CD4-positive, alpha-beta T cell (primary cell): ENCODE measurements at regions not wholly inside any gene's neighbourhood (a gene's known extent, or its start where the extent isn't known, plus 50 kb on each side); places are given as distances from the start of the nearest gene placed in this dataset.

Source experiments
- ATAC-seq: fragments of 200-7000 bp; cut with Tn5 transposase; one replicate; pipeline ENCODE4 v1.10.0; 2022; ENCODE audit warnings: mild to moderate bottlenecking; ENCODE audit not compliant: poor library complexity
- CTCF ChIA-PET: fragments of 350-600 bp; sonication (Branson Sonifier 250); formaldehyde crosslinking; loops from one replicate; lab custom pipeline; 2021; ENCODE audit warnings: antibody characterized with exemption, inconsistent platforms; lab: Charles Lee
- POLR2A ChIA-PET: fragments of 350-600 bp; sonication (Branson Sonifier 250); formaldehyde crosslinking; loops from one replicate; lab custom pipeline; 2021; ENCODE audit warnings: antibody characterized with exemption, inconsistent platforms; lab: Charles Lee
- DNase-seq, 14 experiments: peaks; one replicate each; pipeline ENCODE4 v3.0.0-alpha.2; 2013 to 2020; ENCODE audit warnings: mixed read lengths in 2 of 14
- H3K27ac ChIP-seq, 2 donors: one replicate each; pipeline versions ENCODE4 v1.5.1 to v1.7.0; 2013; ENCODE audit warnings: low read length in 2 of 2, low read depth in 1 of 2, mild to moderate bottlenecking in 1 of 2
- H3K27me3 ChIP-seq, 2 experiments: 1 replicate in 1 of 2; 2 replicates in 1 of 2; pipeline versions ENCODE4 v1.6.1 to v1.7.0; 2013; ENCODE audit warnings: low read length in 2 of 2, control low read depth in 1 of 2, mild to moderate bottlenecking in 1 of 2, moderate library complexity in 1 of 2; ENCODE audit not compliant: insufficient read depth in 2 of 2, control insufficient read depth in 1 of 2
- H3K36me3 ChIP-seq: one replicate; pipeline ENCODE4 v1.6.1; 2013; ENCODE audit warnings: low read length, control low read depth; ENCODE audit not compliant: insufficient read depth
- H3K4me1 ChIP-seq: one replicate; pipeline ENCODE4 v1.6.1; 2013; ENCODE audit warnings: low read length, control low read depth; ENCODE audit not compliant: insufficient read depth
- H3K4me3 ChIP-seq: one replicate; pipeline ENCODE4 v1.5.1; 2013; ENCODE audit warnings: mild to moderate bottlenecking, low read length, moderate library complexity
- H3K9me3 ChIP-seq, 2 experiments: 1 replicate in 1 of 2; 2 replicates in 1 of 2; pipeline versions ENCODE4 v1.6.1 to v1.7.0; 2013; ENCODE audit warnings: low read length in 2 of 2, mild to moderate bottlenecking in 2 of 2, control low read depth in 1 of 2, moderate library complexity in 1 of 2; ENCODE audit not compliant: control insufficient read depth in 1 of 2, insufficient read depth in 1 of 2
- H3K27ac Mint-ChIP-seq: one replicate; pipeline ENCODE4 v1.8.0; 2020; ENCODE audit warnings: mixed read lengths
- H3K27me3 Mint-ChIP-seq: one replicate; pipeline ENCODE4 v1.8.0; 2021; ENCODE audit warnings: mixed read lengths
- H3K36me3 Mint-ChIP-seq: one replicate; pipeline ENCODE4 v1.8.0; 2021; ENCODE audit warnings: low read depth, mixed read lengths
- H3K4me1 Mint-ChIP-seq: one replicate; pipeline ENCODE4 v1.8.0; 2021; ENCODE audit warnings: low read depth, mixed read lengths
- H3K4me3 Mint-ChIP-seq: one replicate; pipeline ENCODE4 v1.8.0; 2020; ENCODE audit warnings: mild to moderate bottlenecking, mixed read lengths
- H3K9me3 Mint-ChIP-seq: one replicate; pipeline ENCODE4 v1.8.0; 2020; ENCODE audit warnings: mixed read lengths
- CTCF ChIP-seq: fragments of 200-600 bp; IDR thresholded peaks from one replicate; pipeline ENCODE4 v1.8.0; 2022; ENCODE audit warnings: antibody characterized with exemption, mild to moderate bottlenecking
- intact Hi-C, 2 experiments: fragments of 100-400 bp; cut with DNase I in 1 of 2; cut with micrococcal nuclease in 1 of 2; formaldehyde crosslinking; loops; one replicate each; pipeline versions ENCODE4 v1.15.1 to v1.9.0; 2023 to 2025; cut with DNase I, micrococcal nuclease

GRCh38 chr2:40962026-40962425 is 510.1 kb upstream of the SLC8A1 start:
- H3K4me1 ChIP-seq: no peaks in the 10 kb centered on the region
- CTCF ChIA-PET: no interaction called here
- H3K27me3 ChIP-seq: no peaks in the 10 kb centered on the region
- intact Hi-C loops: no loop called here
- Mint-ChIP-seq H3K27me3 (no peaks in the 10 kb centered on the region), H3K27ac (no peak overlapping the region), H3K4me3 (no peak overlapping the region), H3K9me3 (peaks cover 6% of the 10 kb centered on the region), H3K4me1 (no peaks in the 10 kb centered on the region), H3K36me3 (no peaks in the 10 kb centered on the region)
- DNase-seq: no peak
- TF ChIP-seq CTCF: no peak
- no peak overlapping the region for H3K27ac ChIP-seq
- POLR2A ChIA-PET: no interaction called here
- no peak overlapping the region for H3K4me3 ChIP-seq
- no peaks in the 10 kb centered on the region for H3K36me3 ChIP-seq
- no peaks in the 10 kb centered on the region for H3K9me3 ChIP-seq
- no peak for ATAC-seq

DNA sequence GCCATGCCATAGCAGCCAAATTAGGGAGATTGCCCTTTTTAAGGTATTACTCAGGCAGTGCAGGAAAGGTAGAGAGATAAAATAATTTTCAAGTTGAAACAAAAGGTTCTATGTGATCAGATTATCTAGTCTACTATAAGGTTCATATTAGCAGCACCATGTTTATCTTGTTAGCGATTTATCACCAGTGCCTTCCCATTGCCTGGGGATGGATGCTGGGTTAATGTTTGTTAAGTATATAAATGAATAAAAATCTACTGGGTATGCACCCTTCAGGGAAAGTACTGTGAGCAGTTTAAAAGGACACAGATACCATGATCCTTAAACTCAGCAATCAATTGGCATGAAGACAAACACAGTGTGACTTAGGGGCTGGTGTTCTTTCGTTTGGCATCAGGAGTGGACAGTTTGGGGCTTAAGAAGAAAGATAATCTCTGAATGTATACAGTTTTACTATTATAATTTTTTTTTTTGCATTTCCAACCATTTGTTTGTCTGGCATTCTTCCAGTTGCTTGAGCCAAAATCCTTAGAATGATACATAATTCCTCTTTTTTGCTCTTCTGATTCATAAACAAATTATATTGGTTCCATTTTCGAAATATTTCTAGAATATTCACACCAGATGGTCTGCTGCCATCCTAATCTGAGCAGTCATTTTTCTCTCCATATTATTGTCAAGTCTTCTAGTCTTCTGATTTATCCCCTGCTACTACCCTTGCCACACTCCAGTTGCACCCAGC is 512.8 kb upstream of the SLC8A1 start:
- intact Hi-C loops: no loop called here
- no peaks in the 10 kb centered on the region for H3K27me3 ChIP-seq
- Mint-ChIP-seq H3K9me3 (peaks cover 6% of the 10 kb centered on the region), H3K36me3 (no peaks in the 10 kb centered on the region), H3K4me1 (no peaks in the 10 kb centered on the region), H3K27me3 (no peaks in the 10 kb centered on the region), H3K27ac (no peak overlapping the region), H3K4me3 (no peak overlapping the region)
- H3K4me3 ChIP-seq: no peak overlapping the region
- no peak for ATAC-seq
- no peaks in the 10 kb centered on the region for H3K9me3 ChIP-seq
- CTCF ChIA-PET: no interaction called here
- no peaks in the 10 kb centered on the region for H3K4me1 ChIP-seq
- DNase-seq: no peak
- H3K27ac ChIP-seq: no peak overlapping the region
- no peaks in the 10 kb centered on the region for H3K36me3 ChIP-seq
- POLR2A ChIA-PET: no interaction called here
- no peak for TF ChIP-seq CTCF

DNA sequence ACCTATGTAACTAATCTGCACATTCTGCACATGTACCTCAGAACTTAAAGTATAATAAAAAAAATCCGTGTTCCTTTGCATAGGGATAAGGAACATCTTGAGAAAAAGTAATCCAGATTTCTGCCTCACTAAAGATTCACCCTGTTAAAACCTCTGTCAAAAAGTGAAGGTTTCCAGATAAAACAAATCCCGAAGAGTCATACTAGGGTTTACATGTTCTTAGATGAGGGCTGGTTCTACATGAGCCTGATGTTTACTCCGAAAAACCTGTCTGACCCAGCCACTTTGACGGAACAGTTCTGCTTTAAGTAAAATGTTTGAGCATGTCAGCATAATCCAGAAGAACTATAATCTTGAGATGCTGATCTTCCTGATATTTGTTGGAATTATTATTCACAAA is 515.6 kb upstream of the SLC8A1 start:
- no peaks in the 10 kb centered on the region for H3K27me3 ChIP-seq
- Mint-ChIP-seq H3K9me3 (peaks cover 6% of the 10 kb centered on the region), H3K36me3 (no peaks in the 10 kb centered on the region), H3K4me1 (no peaks in the 10 kb centered on the region), H3K27me3 (no peaks in the 10 kb centered on the region), H3K4me3 (no peak overlapping the region), H3K27ac (no peak overlapping the region)
- DNase-seq: no peak
- no peaks in the 10 kb centered on the region for H3K36me3 ChIP-seq
- ATAC-seq: no peak
- intact Hi-C loops: no loop called here
- no peak overlapping the region for H3K4me3 ChIP-seq
- no peak for TF ChIP-seq CTCF
- H3K4me1 ChIP-seq: no peaks in the 10 kb centered on the region
- no peaks in the 10 kb centered on the region for H3K9me3 ChIP-seq
- CTCF ChIA-PET: no interaction called here
- H3K27ac ChIP-seq: no peak overlapping the region
- POLR2A ChIA-PET: no interaction called here
